Uterus (tissue), 2 donors: ENCODE measurements at regions not wholly inside any gene's neighbourhood (a gene's known extent, or its start where the extent isn't known, plus 50 kb on each side); places are given as distances from the start of the nearest gene placed in this dataset.
"Not testable (repeated sequence)": the region's sequence is repeated elsewhere in the genome, so short reads cannot be mapped to it uniquely, and the experiment has no call there.

ENCODE experiments used
- POLR2A ChIP-seq, 2 donors: fragments of 450-650 bp; IDR thresholded peaks; one replicate each; pipeline ENCODE4 v1.6.1; 2016; ENCODE audit warnings: antibody characterized with exemption in 2 of 2, mild to moderate bottlenecking in 1 of 2, moderate library complexity in 1 of 2
- TF ChIP-seq, protein P1 (sequence below), 4 experiments: fragments of 200-600 bp in 2 of 4; fragments of 450-650 bp in 2 of 4; sonication (generic) in 2 of 4; IDR thresholded peaks; one replicate each; pipeline ENCODE4 v1.5.1; 2016 to 2019; ENCODE audit warnings: antibody characterized with exemption in 4 of 4, mild to moderate bottlenecking in 2 of 4, moderate library complexity in 1 of 4

DNA sequence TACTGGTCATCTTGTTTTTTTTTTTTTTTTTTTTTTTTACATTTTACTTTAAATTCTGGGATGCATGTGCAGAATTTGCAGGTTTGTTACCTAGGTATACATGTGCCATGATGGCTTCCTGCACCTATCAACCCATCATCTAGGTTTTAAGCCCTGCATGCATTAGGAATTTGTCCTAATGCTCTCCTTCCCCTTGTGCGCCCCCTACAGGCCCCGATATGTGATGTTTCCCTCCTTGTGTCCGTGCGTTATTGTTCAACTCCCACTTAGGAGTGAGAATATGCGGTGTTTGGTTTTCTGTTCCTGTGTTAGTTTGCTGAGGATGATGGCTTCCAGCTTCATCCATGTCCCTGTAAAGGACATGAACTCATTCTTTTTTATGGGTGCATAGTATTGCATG lies 249.6 kb upstream of the SLC16A7 start:
- TF ChIP-seq, protein P1, sequence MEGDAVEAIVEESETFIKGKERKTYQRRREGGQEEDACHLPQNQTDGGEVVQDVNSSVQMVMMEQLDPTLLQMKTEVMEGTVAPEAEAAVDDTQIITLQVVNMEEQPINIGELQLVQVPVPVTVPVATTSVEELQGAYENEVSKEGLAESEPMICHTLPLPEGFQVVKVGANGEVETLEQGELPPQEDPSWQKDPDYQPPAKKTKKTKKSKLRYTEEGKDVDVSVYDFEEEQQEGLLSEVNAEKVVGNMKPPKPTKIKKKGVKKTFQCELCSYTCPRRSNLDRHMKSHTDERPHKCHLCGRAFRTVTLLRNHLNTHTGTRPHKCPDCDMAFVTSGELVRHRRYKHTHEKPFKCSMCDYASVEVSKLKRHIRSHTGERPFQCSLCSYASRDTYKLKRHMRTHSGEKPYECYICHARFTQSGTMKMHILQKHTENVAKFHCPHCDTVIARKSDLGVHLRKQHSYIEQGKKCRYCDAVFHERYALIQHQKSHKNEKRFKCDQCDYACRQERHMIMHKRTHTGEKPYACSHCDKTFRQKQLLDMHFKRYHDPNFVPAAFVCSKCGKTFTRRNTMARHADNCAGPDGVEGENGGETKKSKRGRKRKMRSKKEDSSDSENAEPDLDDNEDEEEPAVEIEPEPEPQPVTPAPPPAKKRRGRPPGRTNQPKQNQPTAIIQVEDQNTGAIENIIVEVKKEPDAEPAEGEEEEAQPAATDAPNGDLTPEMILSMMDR (IDR thresholded peaks at IDR 0.05), result not testable (repeated sequence)
- TF ChIP-seq POLR2A (IDR thresholded peaks at IDR 0.05), result not testable (repeated sequence)
